HCT116 (cell line): ENCODE measurements at regions not wholly inside any gene's neighbourhood (a gene's known extent, or its start where the extent isn't known, plus 50 kb on each side); places are given as distances from the start of the nearest gene placed in this dataset.

ENCODE experiments used
- CEBPB ChIP-seq: IDR thresholded peaks from 2 replicates; pipeline ENCODE4 v1.6.1; 2012; ENCODE audit warnings: low read depth
- EZH2 ChIP-seq: fragments of 200-600 bp; sonication (generic); IDR thresholded peaks from 2 replicates; pipeline ENCODE4 v1.6.1; 2017; ENCODE audit warnings: antibody characterized with exemption, mixed run types
- EZH2phosphoT487 ChIP-seq: fragments of 200-600 bp; IDR thresholded peaks from 2 replicates; pipeline ENCODE4 v1.6.1; 2018; ENCODE audit warnings: antibody characterized with exemption, borderline replicate concordance
- FOSL1 ChIP-seq: IDR thresholded peaks from 2 replicates; pipeline ENCODE4 v1.6.1; 2012; ENCODE audit warnings: low read depth
- POLR2A ChIP-seq: IDR thresholded peaks from 2 replicates; pipeline ENCODE4 v1.7.0; 2011; ENCODE audit warnings: borderline replicate concordance; ENCODE audit not compliant: insufficient read depth, insufficient read length; ENCODE audit errors: extremely low read depth
- POLR2AphosphoS5 ChIP-seq: IDR thresholded peaks from 2 replicates; pipeline ENCODE4 v1.6.1; 2011; ENCODE audit warnings: mild to moderate bottlenecking, low read depth, low read length, moderate library complexity
- RAD21 ChIP-seq: IDR thresholded peaks from 2 replicates; pipeline ENCODE4 v1.6.1; 2012; ENCODE audit warnings: low read depth, mild to moderate bottlenecking
- TCF7L2 ChIP-seq: IDR thresholded peaks from 2 replicates; pipeline ENCODE4 v1.7.0; 2011; ENCODE audit warnings: borderline replicate concordance, inconsistent platforms; ENCODE audit not compliant: insufficient read depth, insufficient read length; ENCODE audit errors: extremely low read depth
- YY1 ChIP-seq: IDR thresholded peaks from 2 replicates; pipeline ENCODE4 v1.6.1; 2011; ENCODE audit warnings: low read length, low read depth, moderate library complexity, mild to moderate bottlenecking; ENCODE audit not compliant: insufficient replicate concordance; ENCODE audit errors: extremely low read depth
- TF ChIP-seq, protein P1 (sequence below), 3 experiments: fragments of 200-600 bp in 1 of 3; sonication (generic) in 1 of 3; IDR thresholded peaks in 2 of 3; conservative IDR thresholded peaks in 1 of 3; 2 replicates each; pipeline ENCODE4 v1.5.1; 2012 to 2017; ENCODE audit warnings: low read depth in 2 of 3, low read length in 2 of 3, antibody characterized with exemption in 1 of 3, borderline replicate concordance in 1 of 3, control low read depth in 1 of 3, mild to moderate bottlenecking in 1 of 3, mixed read lengths in 1 of 3, mixed run types in 1 of 3, moderate library complexity in 1 of 3; ENCODE audit not compliant: insufficient read depth in 1 of 3
- TF ChIP-seq, protein P2 (sequence below): IDR thresholded peaks from 2 replicates; pipeline ENCODE4 v1.6.1; 2012

DNA sequence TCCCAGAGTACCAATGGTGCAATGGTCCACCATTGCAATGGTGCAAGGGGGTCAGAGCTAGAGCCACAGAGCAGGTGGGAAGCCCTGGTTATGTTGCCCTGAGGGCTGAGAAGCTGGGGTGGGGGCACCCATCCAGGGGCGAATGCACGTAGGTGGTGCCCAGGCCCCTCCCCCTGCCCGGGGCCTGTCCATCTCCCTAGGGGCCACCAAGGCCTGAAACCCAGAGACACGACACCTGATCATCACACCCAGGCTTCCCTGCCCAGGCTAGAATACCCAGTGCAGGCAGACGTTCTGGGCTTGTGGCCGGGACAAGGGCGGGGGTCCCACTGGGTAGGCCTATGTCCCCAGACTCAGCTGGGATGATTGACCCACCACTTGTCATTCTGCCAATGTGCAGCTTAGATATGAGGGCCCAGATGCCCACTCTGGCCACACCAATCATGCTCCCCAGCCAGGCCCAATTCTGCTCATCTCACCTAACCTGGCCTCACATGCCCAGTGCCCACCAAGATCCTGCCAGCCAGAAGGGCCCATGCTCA lies 83.2 kb downstream of the ALG10 start:
- TF ChIP-seq, protein P1, sequence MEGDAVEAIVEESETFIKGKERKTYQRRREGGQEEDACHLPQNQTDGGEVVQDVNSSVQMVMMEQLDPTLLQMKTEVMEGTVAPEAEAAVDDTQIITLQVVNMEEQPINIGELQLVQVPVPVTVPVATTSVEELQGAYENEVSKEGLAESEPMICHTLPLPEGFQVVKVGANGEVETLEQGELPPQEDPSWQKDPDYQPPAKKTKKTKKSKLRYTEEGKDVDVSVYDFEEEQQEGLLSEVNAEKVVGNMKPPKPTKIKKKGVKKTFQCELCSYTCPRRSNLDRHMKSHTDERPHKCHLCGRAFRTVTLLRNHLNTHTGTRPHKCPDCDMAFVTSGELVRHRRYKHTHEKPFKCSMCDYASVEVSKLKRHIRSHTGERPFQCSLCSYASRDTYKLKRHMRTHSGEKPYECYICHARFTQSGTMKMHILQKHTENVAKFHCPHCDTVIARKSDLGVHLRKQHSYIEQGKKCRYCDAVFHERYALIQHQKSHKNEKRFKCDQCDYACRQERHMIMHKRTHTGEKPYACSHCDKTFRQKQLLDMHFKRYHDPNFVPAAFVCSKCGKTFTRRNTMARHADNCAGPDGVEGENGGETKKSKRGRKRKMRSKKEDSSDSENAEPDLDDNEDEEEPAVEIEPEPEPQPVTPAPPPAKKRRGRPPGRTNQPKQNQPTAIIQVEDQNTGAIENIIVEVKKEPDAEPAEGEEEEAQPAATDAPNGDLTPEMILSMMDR (IDR thresholded peaks at IDR 0.05 in 2 of 3, conservative IDR thresholded peaks at IDR 0.05 in 1 of 3; ENCODE audit: borderline replicate concordance in 1 of 3, insufficient read depth in 1 of 3, low read depth in 2 of 3, low read length in 2 of 3) = no peak
- TF ChIP-seq POLR2AphosphoS5 (no peak), YY1 (no peak), CEBPB (no peak), TCF7L2 (no peak), EZH2 (no peak), FOSL1 (no peak), RAD21 (no peak), EZH2phosphoT487 (no peak), POLR2A (no peak)
- TF ChIP-seq, protein P2, sequence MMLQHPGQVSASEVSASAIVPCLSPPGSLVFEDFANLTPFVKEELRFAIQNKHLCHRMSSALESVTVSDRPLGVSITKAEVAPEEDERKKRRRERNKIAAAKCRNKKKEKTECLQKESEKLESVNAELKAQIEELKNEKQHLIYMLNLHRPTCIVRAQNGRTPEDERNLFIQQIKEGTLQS = no peak
